Stimulated activated memory B cell treated with anti-CD40 and anti-IgM and Interleukin-4, amounts not matched to agents 10 μg/mL and 1 μg/mL and 100 μg/mL, for 72 hours (primary cell): ENCODE measurements at regions not wholly inside any gene's neighbourhood (a gene's known extent, or its start where the extent isn't known, plus 50 kb on each side); places are given as distances from the start of the nearest gene placed in this dataset.
"Not testable (repeated sequence)": the region's sequence is repeated elsewhere in the genome, so short reads cannot be mapped to it uniquely, and the experiment has no call there.

Experiments
- ATAC-seq: fragments of 150-1000 bp; cut with Tn5 transposase; 2 replicates; pipeline ENCODE4 v1.10.0; 2021
- H3K27ac Mint-ChIP-seq: one replicate; pipeline ENCODE4 v1.8.0; 2022; ENCODE audit warnings: mild to moderate bottlenecking, mixed read lengths
- H3K27me3 Mint-ChIP-seq: one replicate; pipeline ENCODE4 v1.8.0; 2022; ENCODE audit warnings: mixed read lengths
- H3K36me3 Mint-ChIP-seq: one replicate; pipeline ENCODE4 v1.8.0; 2022; ENCODE audit warnings: mixed read lengths
- H3K4me1 Mint-ChIP-seq: one replicate; pipeline ENCODE4 v1.8.0; 2022; ENCODE audit warnings: mixed read lengths
- H3K4me3 Mint-ChIP-seq: one replicate; pipeline ENCODE4 v1.8.0; 2022; ENCODE audit warnings: mild to moderate bottlenecking, moderate library complexity, mixed read lengths
- H3K9me3 Mint-ChIP-seq: one replicate; pipeline ENCODE4 v1.8.0; 2022; ENCODE audit warnings: mixed read lengths

- H3K36me3 Mint-ChIP-seq, H3K9me3 Mint-ChIP-seq, H3K27me3 Mint-ChIP-seq, H3K4me1 Mint-ChIP-seq, H3K4me3 Mint-ChIP-seq, H3K27ac Mint-ChIP-seq: not testable (repeated sequence)
- ATAC-seq: peak; percentile 24
These were observed 160.1 kb downstream of the GOLGA8K start for GRCh38 chr15:32242780-32243528.

- not testable (repeated sequence) for H3K27ac Mint-ChIP-seq, H3K4me1 Mint-ChIP-seq, ATAC-seq, H3K27me3 Mint-ChIP-seq, H3K9me3 Mint-ChIP-seq, H3K4me3 Mint-ChIP-seq, H3K36me3 Mint-ChIP-seq
These were observed 175.5 kb downstream of the GOLGA8K start for GRCh38 chr15:32227410-32228114.

- no peak for ATAC-seq
- Mint-ChIP-seq H3K9me3 (peaks cover 18% of the 10 kb centered on the region), H3K36me3 (no peaks in the 10 kb centered on the region), H3K4me1 (no peaks in the 10 kb centered on the region), H3K27ac (no peak overlapping the region), H3K27me3 (no peaks in the 10 kb centered on the region), H3K4me3 (no peak overlapping the region)
These were observed 180.4 kb downstream of the GOLGA8K start for GRCh38 chr15:32222716-32223115.
